ENCODE measurements at regions not wholly inside any gene's neighbourhood (a gene's known extent, or its start where the extent isn't known, plus 50 kb on each side); places are given as distances from the start of the nearest gene placed in this dataset.

GRCh38 chr6:132194529-132194928 lies 206.7 kb downstream of the MOXD1 start:
- Histone ChIP-seq H3K4me3 (ENCODE audit: control insufficient read depth in 1 of 2, extremely low read depth in 1 of 2, low read length in 1 of 2) (no peak overlapping the region), H3K9me3 (no peaks in the 10 kb centered on the region), H3K27me3 (replicated peaks in 1 of 2; ENCODE audit: control insufficient read depth in 2 of 2, extremely low read depth in 1 of 2, insufficient read depth in 2 of 2, low read length in 1 of 2) (no peaks in the 10 kb centered on the region), H3K27ac (ENCODE audit: low read length) (no peak overlapping the region), H3K4me1 (ENCODE audit: control insufficient read depth in 1 of 2, extremely low read depth in 1 of 2, insufficient read depth in 2 of 2, low read length in 2 of 2) (no peaks in the 10 kb centered on the region), H3K36me3 (ENCODE audit: control insufficient read depth in 2 of 2, extremely low read depth in 1 of 2, insufficient read depth in 1 of 2, low read length in 1 of 2) (no peaks in the 10 kb centered on the region)
- H3K9me3 Mint-ChIP-seq, result no peaks in the 10 kb centered on the region
- H3K36me3 Mint-ChIP-seq, result no peaks in the 10 kb centered on the region
- ChIA-PET CTCF (interaction anchor here in 1 of 2 donors (0.6 kb wide), 1 partner anchor 24 kb away, joined by 3 read pairs; no protein-coding TSS in a partner anchor), POLR2A (no interaction called here)
- no peak overlapping the region for H3K27ac Mint-ChIP-seq
- no peaks in the 10 kb centered on the region for H3K4me1 Mint-ChIP-seq
- DNase-seq (no peak), ATAC-seq (replicated peaks in 1 of 4) (no peak)
- WGBS (ENCODE audit: insufficient coverage), result 50% methylated on average over 2 of the region's 3 CpGs
- no peaks in the 10 kb centered on the region for H3K27me3 Mint-ChIP-seq
- no peak overlapping the region for H3K4me3 Mint-ChIP-seq

GRCh38 chr6:132192631-132193030 lies 208.6 kb downstream of the MOXD1 start:
- ATAC-seq (replicated peaks in 1 of 4) (no peak), DNase-seq (no peak)
- Histone ChIP-seq H3K27me3 (replicated peaks in 1 of 2; ENCODE audit: control insufficient read depth in 2 of 2, extremely low read depth in 1 of 2, insufficient read depth in 2 of 2, low read length in 1 of 2) (no peaks in the 10 kb centered on the region), H3K9me3 (no peaks in the 10 kb centered on the region), H3K27ac (ENCODE audit: low read length) (no peak overlapping the region), H3K36me3 (ENCODE audit: control insufficient read depth in 2 of 2, extremely low read depth in 1 of 2, insufficient read depth in 1 of 2, low read length in 1 of 2) (no peaks in the 10 kb centered on the region), H3K4me3 (ENCODE audit: control insufficient read depth in 1 of 2, extremely low read depth in 1 of 2, low read length in 1 of 2) (no peak overlapping the region), H3K4me1 (ENCODE audit: control insufficient read depth in 1 of 2, extremely low read depth in 1 of 2, insufficient read depth in 2 of 2, low read length in 2 of 2) (no peaks in the 10 kb centered on the region)
- CTCF ChIA-PET, result no interaction called here
- Mint-ChIP-seq H3K9me3 (no peaks in the 10 kb centered on the region), H3K36me3 (no peaks in the 10 kb centered on the region), H3K27me3 (no peaks in the 10 kb centered on the region), H3K4me1 (no peaks in the 10 kb centered on the region), H3K4me3 (no peak overlapping the region), H3K27ac (no peak overlapping the region)
- POLR2A ChIA-PET, result interaction anchor here in 1 of 2 donors (0.6 kb wide), 1 partner anchor 13 kb away, joined by 3 read pairs; no protein-coding TSS in a partner anchor
- WGBS (ENCODE audit: insufficient coverage), result 72% methylated on average over 5 of the region's 5 CpGs

GRCh38 chr6:132190815-132191175 lies 210.5 kb downstream of the MOXD1 start:
- no peaks in the 10 kb centered on the region for H3K27me3 Mint-ChIP-seq
- Histone ChIP-seq H3K9me3 (no peaks in the 10 kb centered on the region), H3K4me1 (ENCODE audit: control insufficient read depth in 1 of 2, extremely low read depth in 1 of 2, insufficient read depth in 2 of 2, low read length in 2 of 2) (no peaks in the 10 kb centered on the region), H3K4me3 (ENCODE audit: control insufficient read depth in 1 of 2, extremely low read depth in 1 of 2, low read length in 1 of 2) (no peak overlapping the region), H3K27ac (ENCODE audit: low read length) (no peak overlapping the region), H3K36me3 (ENCODE audit: control insufficient read depth in 2 of 2, extremely low read depth in 1 of 2, insufficient read depth in 1 of 2, low read length in 1 of 2) (no peaks in the 10 kb centered on the region), H3K27me3 (replicated peaks in 1 of 2; ENCODE audit: control insufficient read depth in 2 of 2, extremely low read depth in 1 of 2, insufficient read depth in 2 of 2, low read length in 1 of 2) (no peaks in the 10 kb centered on the region)
- 74% methylated on average over 2 of the region's 3 CpGs for WGBS (ENCODE audit: insufficient coverage)
- DNase-seq, result no peak
- no peak for ATAC-seq (replicated peaks in 1 of 4)
- ChIA-PET CTCF (no interaction called here), POLR2A (no interaction called here)
- H3K4me1 Mint-ChIP-seq, result no peaks in the 10 kb centered on the region
- H3K27ac Mint-ChIP-seq, result no peak overlapping the region
- H3K4me3 Mint-ChIP-seq, result no peak overlapping the region
- H3K36me3 Mint-ChIP-seq, result no peaks in the 10 kb centered on the region
- H3K9me3 Mint-ChIP-seq, result no peaks in the 10 kb centered on the region

GRCh38 chr6:132190097-132190814 lies 211.0 kb downstream of the MOXD1 start:
- no peaks in the 10 kb centered on the region for H3K4me1 ChIP-seq (ENCODE audit: control insufficient read depth in 1 of 2, extremely low read depth in 1 of 2, insufficient read depth in 2 of 2, low read length in 2 of 2)
- Mint-ChIP-seq H3K9me3 (no peaks in the 10 kb centered on the region), H3K4me3 (no peak overlapping the region), H3K4me1 (no peaks in the 10 kb centered on the region), H3K36me3 (no peaks in the 10 kb centered on the region), H3K27me3 (no peaks in the 10 kb centered on the region), H3K27ac (no peak overlapping the region)
- DNase-seq (no peak), ATAC-seq (replicated peaks in 1 of 4) (no peak)
- no peaks in the 10 kb centered on the region for H3K36me3 ChIP-seq (ENCODE audit: control insufficient read depth in 2 of 2, extremely low read depth in 1 of 2, insufficient read depth in 1 of 2, low read length in 1 of 2)
- no peaks in the 10 kb centered on the region for H3K27me3 ChIP-seq (replicated peaks in 1 of 2; ENCODE audit: control insufficient read depth in 2 of 2, extremely low read depth in 1 of 2, insufficient read depth in 2 of 2, low read length in 1 of 2)
- no peaks in the 10 kb centered on the region for H3K9me3 ChIP-seq
- no CpG with 5 or more reads among the region's 4 CpGs for WGBS (ENCODE audit: insufficient coverage)
- ChIA-PET CTCF (no interaction called here), POLR2A (no interaction called here)
- H3K4me3 ChIP-seq (ENCODE audit: control insufficient read depth in 1 of 2, extremely low read depth in 1 of 2, low read length in 1 of 2), result no peak overlapping the region
- H3K27ac ChIP-seq (ENCODE audit: low read length), result no peak overlapping the region

- no peak overlapping the region for H3K27ac ChIP-seq (ENCODE audit: low read length)
- no peaks in the 10 kb centered on the region for H3K4me1 ChIP-seq (ENCODE audit: control insufficient read depth in 1 of 2, extremely low read depth in 1 of 2, insufficient read depth in 2 of 2, low read length in 2 of 2)
- DNase-seq (no peak), ATAC-seq (replicated peaks in 1 of 4) (no peak)
- no CpG with 5 or more reads among the region's 1 CpG for WGBS (ENCODE audit: insufficient coverage)
- H3K27me3 ChIP-seq (replicated peaks in 1 of 2; ENCODE audit: control insufficient read depth in 2 of 2, extremely low read depth in 1 of 2, insufficient read depth in 2 of 2, low read length in 1 of 2), result no peaks in the 10 kb centered on the region
- Mint-ChIP-seq H3K4me1 (no peaks in the 10 kb centered on the region), H3K9me3 (no peaks in the 10 kb centered on the region), H3K27me3 (no peaks in the 10 kb centered on the region), H3K36me3 (no peaks in the 10 kb centered on the region), H3K4me3 (no peak overlapping the region), H3K27ac (no peak overlapping the region)
- POLR2A ChIA-PET, result no interaction called here
- CTCF ChIA-PET, result no interaction called here
- H3K9me3 ChIP-seq, result no peaks in the 10 kb centered on the region
- no peaks in the 10 kb centered on the region for H3K36me3 ChIP-seq (ENCODE audit: control insufficient read depth in 2 of 2, extremely low read depth in 1 of 2, insufficient read depth in 1 of 2, low read length in 1 of 2)
- H3K4me3 ChIP-seq (ENCODE audit: control insufficient read depth in 1 of 2, extremely low read depth in 1 of 2, low read length in 1 of 2), result no peak overlapping the region
These were observed 212.6 kb downstream of the MOXD1 start for GRCh38 chr6:132188556-132189264.

- H3K4me1 Mint-ChIP-seq, result no peaks in the 10 kb centered on the region
- H3K27ac Mint-ChIP-seq, result no peak overlapping the region
- H3K4me3 ChIP-seq (ENCODE audit: control insufficient read depth in 1 of 2, extremely low read depth in 1 of 2, low read length in 1 of 2), result no peak overlapping the region
- no CpG with 5 or more reads among the region's 1 CpG for WGBS (ENCODE audit: insufficient coverage)
- ATAC-seq (replicated peaks in 1 of 4), result no peak
- H3K9me3 ChIP-seq, result no peaks in the 10 kb centered on the region
- no peaks in the 10 kb centered on the region for H3K27me3 Mint-ChIP-seq
- CTCF ChIA-PET, result no interaction called here
- no peak for DNase-seq
- peaks cover 0 to 5% (median 0%) of the 10 kb centered on the region in 3 donors for H3K9me3 Mint-ChIP-seq
- POLR2A ChIA-PET, result no interaction called here
- no peaks in the 10 kb centered on the region for H3K36me3 Mint-ChIP-seq
- no peak overlapping the region for H3K27ac ChIP-seq (ENCODE audit: low read length)
- H3K36me3 ChIP-seq (ENCODE audit: control insufficient read depth in 2 of 2, extremely low read depth in 1 of 2, insufficient read depth in 1 of 2, low read length in 1 of 2), result no peaks in the 10 kb centered on the region
- no peak overlapping the region for H3K4me3 Mint-ChIP-seq
- H3K4me1 ChIP-seq (ENCODE audit: control insufficient read depth in 1 of 2, extremely low read depth in 1 of 2, insufficient read depth in 2 of 2, low read length in 2 of 2), result no peaks in the 10 kb centered on the region
- H3K27me3 ChIP-seq (replicated peaks in 1 of 2; ENCODE audit: control insufficient read depth in 2 of 2, extremely low read depth in 1 of 2, insufficient read depth in 2 of 2, low read length in 1 of 2), result no peaks in the 10 kb centered on the region
These were observed 213.5 kb downstream of the MOXD1 start for GRCh38 chr6:132187816-132188215.

Measured in T-cell (primary cell).